HG03575 (cell line): ENCODE measurements at regions not wholly inside any gene's neighbourhood (a gene's known extent, or its start where the extent isn't known, plus 50 kb on each side); places are given as distances from the start of the nearest gene placed in this dataset.
"Not testable (repeated sequence)": the region's sequence is repeated elsewhere in the genome, so short reads cannot be mapped to it uniquely, and the experiment has no call there.

Experiments used
- ATAC-seq: cut with Tn5 transposase; IDR thresholded peaks from one replicate; pipeline ENCODE4 v1.9.1; 2021; ENCODE audit not compliant: unreplicated experiment, insufficient number of reproducible peaks, low FRiP score; ENCODE audit errors: extremely low read depth

- ATAC-seq: no peak
Observed at GRCh38 chr5:99076723-99077640, 148.2 kb upstream of the CHD1 start.

DNA sequence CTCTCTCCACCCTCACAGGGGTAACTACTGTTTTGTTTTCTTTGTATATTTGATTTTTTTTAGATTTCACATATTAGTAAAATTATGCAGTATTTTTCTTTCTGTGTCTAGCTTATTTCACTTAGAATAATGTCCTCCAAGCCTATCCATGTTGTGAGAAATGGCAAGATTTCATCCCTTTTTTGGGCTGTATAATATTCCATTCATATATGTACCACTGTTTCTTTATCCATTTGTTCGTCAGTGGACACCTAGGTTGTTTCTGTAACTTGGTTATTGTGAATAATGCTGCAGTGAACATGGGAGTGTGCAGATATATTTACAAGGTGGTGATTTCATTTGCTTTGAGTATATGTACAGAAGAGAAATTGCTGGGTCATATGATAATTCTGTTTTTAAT lies 144.0 kb upstream of the CHD1 start:
- no peak for ATAC-seq

GRCh38 chr5:99070822-99071221 lies 142.0 kb upstream of the CHD1 start:
- ATAC-seq: no peak

DNA sequence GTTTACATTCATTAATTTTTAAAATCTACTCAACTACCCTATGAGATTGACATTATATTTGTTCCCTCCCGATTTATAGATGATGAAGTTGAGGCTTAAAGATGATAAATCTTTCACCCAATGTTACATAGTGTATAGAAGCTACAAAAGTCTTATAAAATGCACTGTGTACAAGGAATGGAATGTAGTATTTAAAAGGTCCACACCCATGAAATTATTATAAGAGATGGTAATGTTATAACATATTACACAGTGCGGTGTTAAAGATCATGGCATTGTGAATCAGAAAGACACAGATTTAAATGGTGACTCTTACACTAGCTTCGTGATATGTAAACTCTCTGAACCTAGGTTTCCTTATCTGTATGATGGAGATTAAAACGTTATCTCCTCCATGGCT lies 141.6 kb upstream of the CHD1 start:
- ATAC-seq: no peak

DNA sequence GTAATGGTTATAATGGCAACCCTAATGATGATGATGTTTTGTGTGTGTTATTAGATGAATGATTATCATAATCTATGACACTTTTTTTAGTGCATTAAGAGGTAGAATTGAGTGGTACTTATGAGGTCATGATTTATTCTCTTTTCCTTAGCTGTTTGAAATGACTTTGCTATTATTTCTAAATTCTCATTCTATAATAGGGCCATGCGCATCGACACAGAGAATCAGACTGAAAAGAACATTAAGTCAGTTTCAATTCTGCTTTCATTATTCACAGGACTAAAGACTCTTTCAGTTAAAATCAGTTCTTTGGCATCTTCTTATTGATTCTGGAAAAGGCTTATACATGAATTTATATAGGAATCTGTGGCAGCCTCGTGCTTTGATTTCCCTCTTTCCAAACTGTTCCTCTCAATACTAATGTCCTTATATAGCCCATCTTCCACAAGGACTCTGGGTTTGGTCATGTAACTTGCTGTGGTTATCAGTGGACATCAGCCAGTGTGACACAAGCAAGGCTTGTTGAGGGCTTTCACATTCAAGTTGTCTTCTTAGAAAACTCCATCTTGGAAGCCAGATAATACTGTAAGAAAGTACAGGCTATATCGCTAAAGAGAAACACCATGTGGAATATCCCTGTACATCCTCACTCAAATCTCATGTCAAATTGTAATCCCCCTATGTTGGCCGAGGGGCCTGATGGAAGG lies 140.3 kb upstream of the CHD1 start:
- peak; percentile 90 for ATAC-seq

GRCh38 chr5:99063737-99064136 lies 134.9 kb upstream of the CHD1 start:
- ATAC-seq: no peak

GRCh38 chr5:99061711-99062110 lies 132.9 kb upstream of the CHD1 start:
- ATAC-seq: no peak

DNA sequence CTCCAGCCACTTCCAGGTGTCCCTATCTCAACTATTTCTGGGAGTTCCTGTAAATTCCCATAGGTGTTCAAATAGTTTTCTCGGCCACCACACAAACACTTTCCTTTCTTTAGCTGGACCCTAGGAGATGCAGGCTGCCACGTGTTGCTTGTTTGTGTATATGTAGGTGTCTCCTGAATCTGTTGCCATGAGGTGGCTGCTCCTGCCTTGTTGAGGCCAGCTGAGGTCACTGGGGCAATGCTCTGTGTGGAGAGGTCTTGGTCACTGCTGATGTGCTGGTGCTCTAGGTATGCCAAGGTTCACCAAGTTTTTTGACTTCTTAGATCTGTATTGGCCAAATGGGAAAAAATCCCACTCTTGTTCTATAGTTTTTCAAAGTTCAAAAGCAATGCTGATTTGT lies 132.5 kb upstream of the CHD1 start:
- no peak for ATAC-seq

GRCh38 chr5:99060306-99061261 lies 131.8 kb upstream of the CHD1 start:
- no peak for ATAC-seq

GRCh38 chr5:99059685-99060084 lies 130.9 kb upstream of the CHD1 start:
- peak; percentile 42 for ATAC-seq

DNA sequence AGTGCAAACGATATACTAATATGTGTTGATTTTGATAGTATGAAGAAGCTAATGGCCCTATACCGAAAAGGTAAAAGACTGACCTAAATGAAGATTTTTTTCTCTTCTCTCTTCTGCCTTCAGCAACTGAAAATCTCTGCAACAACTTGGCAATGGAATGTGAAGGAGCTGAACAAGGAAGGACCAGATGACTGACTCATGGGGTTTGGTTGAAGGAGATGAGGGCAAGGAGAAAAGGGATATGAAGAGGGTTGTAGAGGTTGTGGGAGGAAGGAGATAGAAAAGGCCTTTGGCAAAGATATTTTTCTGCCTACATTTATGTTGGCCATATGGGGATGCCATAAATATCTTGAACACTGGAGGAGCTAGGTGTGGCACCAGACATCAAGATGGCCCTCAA lies 129.7 kb upstream of the CHD1 start:
- no peak for ATAC-seq

DNA sequence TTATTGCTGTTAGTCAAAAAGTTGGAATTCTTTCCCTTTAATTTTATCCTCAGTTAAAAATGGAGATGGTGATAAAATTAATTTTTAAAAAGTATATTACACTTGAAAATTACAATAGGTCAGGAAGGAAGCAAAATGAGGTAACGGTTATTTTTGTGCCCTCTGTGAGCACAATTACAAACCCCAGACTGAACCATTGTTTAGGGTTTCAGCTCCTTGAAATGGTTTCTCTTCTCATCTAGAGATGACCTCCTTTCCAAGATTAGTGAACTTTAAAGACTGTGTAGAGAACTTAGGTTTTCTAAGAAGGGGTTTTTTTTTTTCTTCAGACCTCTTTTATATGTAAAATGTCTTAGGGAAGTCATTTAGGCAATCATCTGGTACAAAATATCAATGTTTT lies 126.2 kb upstream of the CHD1 start:
- ATAC-seq: peak; percentile 50

- no peak for ATAC-seq
Observed at GRCh38 chr5:99045871-99046270, 117.1 kb upstream of the CHD1 start.

GRCh38 chr5:99043257-99043656 lies 114.5 kb upstream of the CHD1 start:
- not testable (repeated sequence) for ATAC-seq

DNA sequence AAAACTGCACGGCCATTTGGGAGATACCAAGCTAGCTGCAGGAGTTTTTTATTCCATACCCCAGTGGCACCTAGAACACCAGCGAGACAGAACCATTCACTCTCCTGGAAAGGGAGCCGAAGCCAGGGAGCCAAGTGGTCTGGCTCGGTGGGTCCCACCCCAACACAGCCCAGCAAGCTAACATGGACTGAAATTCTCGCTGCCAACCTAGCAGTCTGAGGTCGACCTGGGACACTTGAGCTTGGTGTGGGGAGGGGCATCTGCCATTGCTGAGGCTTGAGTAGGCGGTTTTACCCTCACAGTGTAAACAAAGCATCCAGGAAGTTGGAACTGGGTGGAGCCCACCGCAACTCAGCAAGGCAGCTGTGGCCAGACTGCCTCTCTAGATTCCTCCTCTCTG lies 108.9 kb upstream of the CHD1 start:
- ATAC-seq: no peak

DNA sequence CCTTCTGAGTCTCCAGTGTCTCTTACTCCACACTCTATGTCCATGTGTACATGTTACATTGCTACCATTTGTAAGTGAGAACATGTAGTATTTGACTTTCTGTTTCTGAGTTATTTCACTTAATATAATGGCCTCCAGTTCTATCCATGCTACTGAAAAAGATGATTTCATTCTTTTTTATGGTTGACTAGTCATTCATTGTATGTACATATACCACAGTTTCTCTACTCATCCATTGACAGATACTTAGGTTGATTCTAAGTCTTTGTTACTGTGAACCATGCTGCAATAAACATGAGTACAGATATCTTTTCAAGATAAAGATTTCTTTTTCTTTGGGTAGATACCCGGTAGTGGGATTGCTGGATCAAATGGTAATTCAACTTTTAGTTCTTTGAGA lies 107.1 kb upstream of the CHD1 start:
- ATAC-seq: no peak

DNA sequence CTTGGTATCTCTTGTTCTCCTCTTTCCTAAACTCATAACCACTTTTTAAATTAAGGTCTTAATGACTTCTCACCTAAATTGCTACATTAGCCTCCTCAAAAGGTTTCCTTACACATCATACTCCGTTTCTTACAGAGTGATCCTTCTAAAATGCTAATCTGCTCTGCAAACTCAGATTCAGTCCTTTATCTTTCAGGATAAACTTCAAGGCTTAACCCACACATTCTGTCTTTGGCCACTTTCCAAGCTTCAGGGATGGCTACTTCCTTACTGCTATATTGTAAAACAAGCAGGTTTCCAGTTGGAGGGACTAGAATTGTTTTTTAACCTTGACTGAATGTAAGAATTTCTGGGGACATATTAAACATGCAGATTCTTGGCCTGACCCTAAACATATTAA lies 105.5 kb upstream of the CHD1 start:
- ATAC-seq: no peak

DNA sequence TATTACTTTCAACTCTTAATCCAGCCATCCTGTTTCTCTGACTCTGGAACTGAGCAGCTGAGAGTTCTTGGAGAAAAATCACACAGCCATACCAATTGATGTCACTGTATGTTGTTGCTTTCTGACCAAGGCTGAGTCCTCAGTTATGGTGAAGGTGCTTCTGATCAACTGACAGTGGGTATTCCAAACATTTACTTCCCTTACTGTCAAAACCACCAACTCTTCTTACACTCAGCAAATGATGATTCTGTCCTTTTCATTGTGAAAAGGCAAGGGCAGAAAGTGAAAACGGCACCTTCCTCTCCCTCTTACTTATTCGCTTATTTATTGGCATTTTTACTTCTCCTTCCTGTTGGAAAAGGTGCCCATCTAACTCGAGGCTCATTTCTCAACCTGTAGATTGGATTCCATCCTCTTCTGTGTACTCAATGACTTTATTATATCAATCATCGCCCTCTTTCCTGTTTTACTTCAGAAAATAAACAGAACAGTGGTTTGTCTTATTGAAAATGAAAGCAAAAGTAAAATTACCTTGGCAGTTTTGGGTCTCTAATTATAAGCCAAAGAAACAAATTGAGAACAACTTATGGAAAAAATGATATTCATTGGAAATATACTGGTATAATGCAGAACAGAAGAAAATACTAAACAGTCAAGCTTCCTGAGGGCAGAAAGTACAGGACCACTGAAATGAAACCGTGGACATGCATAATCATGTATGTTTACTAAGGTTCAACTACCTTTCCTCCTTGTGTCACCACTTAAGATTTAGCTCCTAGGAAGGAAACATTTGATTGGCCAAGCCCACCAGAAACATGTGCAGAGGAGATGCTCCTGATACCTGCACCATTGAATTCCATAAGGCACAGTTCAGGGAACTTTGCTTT lies 104.5 kb upstream of the CHD1 start:
- no peak for ATAC-seq
